ENCODE measurements at regions not wholly inside any gene's neighbourhood (a gene's known extent, or its start where the extent isn't known, plus 50 kb on each side); places are given as distances from the start of the nearest gene placed in this dataset.
"Not testable (repeated sequence)": the region's sequence is repeated elsewhere in the genome, so short reads cannot be mapped to it uniquely, and the experiment has no call there.

DNA sequence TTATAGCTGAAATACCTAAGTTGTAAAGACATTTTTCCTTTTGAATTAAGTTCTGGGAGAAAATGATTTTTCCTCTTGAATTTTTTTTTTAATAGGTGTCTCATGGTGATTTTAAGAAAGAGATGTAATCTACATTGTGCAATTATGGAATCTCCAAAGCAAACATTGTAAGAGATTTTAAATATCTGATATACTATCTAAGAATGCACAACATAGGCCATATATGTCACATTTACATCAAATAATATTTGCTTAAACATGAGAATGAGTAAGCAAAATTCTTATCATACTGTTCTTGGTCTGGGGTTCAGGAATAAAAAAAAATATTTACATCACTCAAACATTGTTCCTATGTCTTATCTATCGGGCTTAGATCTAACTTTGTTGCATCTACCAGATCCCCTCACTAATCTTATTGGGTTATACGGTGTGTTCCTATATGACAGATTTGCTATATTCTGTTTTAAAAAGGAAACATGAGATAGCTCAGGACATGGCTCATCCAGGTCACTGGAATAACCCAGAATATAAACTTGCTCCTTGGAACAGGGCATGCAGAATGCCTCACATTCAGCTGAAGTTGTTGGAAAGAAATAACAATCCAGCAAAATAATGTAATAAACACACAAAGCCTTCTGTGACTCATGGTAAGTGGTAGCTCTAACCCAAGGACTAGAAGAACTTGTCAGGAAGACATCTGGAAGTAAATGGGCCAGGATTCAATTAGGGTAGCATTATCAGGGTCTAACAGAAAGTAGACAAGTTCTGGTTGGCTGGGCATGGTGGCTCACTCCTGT is 794.7 kb downstream of the IPMK start:
- DNase-seq = no peak

DNA sequence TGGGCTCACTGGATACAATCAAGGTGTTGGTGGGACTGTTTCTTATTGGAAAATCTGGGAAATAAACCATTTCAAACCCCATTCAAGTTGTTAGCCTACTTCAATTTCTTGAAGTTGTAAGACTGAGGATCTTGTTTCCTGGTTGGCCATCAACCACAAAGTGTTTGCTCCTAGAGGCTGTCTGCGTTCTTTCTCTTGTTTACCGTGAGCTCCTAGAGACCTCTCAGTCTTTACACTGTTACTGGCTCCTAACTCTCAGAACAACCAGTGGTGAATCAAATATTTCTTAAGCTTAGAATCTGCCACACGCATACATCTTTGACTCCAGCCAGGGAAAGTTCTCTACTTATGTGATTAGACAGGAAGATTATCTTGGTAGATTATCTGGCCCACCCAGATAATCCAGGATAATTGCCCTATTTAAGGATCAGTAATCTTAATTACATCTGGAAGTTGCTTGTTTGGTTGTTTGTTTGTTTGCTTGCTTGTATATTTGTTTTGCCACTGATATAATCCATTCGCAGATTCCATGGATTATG is 798.7 kb downstream of the IPMK start:
- no peak for DNase-seq

DNA sequence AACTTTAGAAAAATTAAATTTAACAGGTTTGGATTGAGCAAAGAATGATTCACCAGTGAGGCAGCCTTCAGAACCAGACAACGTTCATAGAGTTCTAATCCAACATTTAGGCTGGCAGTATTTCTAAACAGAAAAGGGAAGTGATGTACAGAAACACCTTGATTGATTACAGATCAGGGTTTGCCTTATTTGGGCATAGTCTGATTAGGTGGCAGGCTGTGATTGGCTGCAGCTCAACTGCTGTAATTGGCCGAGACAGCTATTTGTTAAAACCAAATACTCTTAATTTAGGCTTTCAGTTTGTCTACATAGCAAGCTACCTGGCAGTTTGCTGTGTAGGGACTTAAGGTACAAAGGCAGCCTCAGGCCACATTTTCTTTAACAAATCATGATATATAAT is 802.5 kb downstream of the IPMK start:
- DNase-seq = no peak

DNA sequence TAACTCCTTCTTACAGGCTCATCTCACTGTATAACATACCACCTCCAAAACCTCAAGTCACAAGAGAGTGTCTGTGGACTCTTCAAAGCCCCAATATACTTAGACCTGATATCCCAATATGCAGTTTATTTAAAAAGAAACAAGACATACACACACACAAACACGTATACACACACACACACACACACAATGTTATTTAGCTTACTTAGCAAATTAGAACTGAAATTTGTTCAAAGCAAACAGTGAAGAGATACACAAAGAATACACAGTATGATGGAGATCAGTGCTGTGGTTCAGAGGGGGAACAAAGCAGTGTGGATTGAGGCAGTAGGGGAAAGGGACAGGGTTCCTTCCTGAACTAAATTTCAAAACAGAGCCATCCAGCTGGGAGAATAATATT is 807.2 kb downstream of the IPMK start:
- DNase-seq = no peak

DNA sequence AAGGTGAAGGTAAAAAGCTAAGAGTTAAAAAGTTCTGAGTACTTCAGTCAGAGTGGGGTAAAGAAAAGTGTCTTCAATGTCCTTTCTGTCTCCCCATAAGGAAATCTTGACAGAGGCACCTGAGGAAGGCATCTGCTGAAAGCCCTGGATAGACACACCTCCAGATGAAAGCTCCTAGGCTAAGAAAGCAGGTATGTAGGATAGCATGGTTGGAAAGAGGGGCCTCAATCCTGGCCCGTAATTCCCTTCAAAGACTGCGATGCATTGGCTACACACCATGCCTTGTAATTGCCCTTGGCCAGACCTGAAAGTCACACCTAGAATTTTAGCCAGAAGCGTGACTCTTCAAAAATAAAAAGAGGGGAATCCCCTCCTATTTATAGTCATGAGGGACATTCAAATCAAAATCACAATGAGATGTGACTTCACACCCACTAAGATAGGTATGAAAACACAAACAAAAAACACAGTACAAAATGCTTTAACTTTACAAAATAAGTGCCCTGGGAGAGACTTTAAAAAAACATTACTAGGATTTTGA is 809.7 kb downstream of the IPMK start:
- no peak for DNase-seq

DNA sequence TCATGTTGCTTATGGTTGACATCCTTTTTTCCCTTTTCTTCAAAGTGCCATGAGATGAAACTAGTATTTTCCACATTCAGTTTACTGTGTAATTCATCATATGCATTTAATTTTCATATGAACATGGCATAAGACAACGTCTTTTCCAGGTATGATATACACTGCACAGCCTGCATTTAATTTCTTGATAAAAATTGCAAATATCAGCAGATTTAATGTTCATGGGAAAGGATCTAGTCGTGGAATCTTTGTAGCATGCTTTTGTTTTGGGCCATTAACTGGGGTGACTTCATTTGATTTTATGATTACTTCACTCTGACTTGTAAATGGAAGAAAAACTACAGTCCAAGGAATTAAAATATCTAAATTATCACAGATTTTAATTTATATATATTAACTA is 837.3 kb downstream of the IPMK start:
- DNase-seq = no peak

DNA sequence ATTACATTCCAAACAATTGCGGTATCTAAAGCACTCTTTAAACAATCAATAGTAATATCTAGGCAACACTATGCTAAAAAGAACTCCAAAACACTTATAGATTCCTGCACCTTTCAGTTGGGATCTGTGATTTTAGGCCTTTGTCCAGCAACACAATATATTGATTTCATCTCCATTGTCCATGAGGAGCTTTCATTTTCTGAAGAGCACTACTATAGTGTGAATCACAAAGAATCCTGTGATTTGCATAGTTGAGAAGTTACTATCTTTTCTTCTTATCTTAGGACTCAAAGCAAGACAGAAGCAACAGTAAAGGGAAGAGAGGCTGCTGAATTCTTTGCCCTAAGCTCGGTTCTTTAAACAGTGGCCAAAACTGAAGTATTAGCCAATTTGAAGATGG is 846.8 kb downstream of the IPMK start:
- no peak for DNase-seq

DNA sequence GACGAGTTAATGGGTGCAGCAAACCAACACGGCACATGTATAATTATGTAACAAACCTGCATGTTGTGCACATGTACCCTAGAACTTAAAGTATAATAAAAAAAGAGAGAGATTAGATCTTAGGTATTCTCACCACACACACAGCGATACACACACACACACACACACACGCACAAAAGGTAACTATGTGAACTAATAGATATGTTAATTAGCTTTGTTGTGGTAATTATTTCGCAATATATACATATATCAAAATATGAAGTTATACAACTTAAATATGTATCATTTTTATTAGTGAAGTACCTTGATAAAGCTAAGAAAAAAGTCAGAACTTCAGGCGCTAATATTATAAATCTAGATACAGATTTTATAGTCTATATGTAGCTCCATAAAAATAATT is 849.2 kb downstream of the IPMK start:
- DNase-seq = no peak

DNA sequence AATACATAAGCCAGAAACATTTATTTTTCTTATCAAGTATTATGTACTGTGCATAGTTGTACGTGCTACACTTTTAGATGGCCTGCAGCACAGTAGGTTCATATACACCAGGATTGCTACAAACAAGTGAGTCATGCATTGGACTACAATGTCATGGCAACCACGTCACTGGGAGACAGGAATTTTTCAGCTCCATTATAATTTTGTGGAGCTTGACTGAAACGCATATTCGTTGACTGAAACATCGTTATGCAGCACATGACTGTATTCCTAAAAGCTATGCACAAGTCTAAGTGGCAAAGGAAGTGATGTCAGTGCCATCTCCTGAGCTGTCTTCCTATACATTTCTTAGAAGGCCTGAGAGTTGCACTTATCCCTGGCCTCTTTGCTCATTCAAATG is 871.8 kb downstream of the IPMK start:
- no peak for DNase-seq

DNA sequence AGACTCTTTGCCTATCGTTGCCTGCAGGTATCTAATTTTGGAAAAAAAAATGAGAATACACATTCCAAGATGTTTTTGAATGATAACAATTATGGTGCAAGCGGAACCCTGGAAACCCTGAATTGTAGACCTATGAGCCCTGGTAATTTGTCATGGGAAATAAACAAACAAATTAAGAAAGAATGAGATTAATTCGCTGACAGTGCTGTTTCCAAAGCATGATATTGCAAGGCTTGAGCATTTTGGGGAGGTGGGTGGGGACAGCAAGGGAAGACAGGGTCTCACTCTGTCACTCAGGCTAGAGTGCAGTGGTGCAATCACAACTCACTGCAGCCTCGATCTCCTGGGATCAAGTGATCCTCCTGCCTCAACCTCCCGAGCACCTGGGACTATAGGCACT is 900.3 kb downstream of the IPMK start:
- DNase-seq = no peak

DNA sequence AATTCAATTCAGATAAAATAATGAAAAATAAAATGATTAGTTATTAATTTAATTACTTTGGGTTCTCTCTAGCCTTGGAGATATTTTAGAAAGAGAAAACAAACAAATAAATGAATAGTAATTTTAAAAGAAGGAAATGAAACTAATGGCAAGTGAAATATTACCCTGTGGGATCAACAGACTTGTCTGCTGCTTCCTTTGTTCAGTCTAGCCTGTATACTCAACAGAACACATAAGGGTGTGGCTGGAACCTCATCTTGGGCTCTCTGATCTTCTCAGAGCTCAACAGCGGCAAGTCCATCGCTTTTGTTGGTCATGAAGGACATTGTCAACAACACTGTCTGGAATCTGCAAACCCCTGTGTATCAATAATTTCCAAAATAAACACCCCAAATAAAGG is 904.9 kb downstream of the IPMK start:
- no peak for DNase-seq

DNA sequence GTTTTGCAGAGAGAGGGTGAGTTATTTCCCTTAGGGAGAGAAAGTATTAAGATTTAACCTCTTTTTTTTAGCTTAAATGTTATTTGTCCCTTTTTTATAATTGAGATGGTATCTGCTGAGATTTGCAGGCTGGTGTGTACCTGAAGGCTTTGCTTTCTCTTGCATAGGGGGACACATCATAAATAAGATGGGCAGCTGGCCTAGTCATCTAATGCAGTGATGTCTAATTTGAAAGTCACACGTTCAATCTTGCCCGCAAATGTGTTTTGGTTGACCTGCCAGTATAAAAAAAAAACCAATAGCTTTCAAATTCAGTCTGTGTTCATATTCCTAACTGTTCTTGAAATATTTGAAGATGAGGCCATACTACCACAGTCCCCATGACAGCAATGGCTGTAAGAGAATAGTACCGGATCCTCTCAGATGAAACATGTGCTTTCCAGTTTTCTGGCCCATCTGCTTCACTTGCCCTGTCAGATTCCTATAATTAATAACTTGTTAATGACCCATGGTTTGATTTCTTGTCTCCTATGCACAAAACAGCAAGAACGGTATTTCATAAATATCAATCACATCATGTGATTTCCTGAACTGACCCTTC is 914.2 kb downstream of the IPMK start:
- no peak for DNase-seq

DNA sequence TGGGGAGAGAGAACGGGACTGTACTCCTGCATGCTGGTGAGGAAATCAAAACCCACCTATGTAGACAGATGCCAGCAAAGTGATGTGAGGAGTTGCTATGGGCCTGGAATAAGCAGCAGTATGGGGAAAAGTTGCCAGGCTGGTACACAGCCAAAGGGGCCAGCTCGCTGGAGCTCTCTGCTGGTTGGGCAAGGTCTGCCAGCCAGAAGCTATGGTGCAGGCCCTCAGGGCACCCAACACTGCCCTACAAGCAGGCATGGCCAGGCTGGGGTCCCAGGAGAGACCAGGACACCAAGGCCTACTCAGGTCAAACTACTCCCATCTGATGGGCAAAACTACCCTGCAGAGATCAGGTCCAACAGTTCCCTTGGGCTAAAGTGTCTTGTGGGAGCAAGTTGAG is 916.6 kb downstream of the IPMK start:
- no peak for DNase-seq

DNA sequence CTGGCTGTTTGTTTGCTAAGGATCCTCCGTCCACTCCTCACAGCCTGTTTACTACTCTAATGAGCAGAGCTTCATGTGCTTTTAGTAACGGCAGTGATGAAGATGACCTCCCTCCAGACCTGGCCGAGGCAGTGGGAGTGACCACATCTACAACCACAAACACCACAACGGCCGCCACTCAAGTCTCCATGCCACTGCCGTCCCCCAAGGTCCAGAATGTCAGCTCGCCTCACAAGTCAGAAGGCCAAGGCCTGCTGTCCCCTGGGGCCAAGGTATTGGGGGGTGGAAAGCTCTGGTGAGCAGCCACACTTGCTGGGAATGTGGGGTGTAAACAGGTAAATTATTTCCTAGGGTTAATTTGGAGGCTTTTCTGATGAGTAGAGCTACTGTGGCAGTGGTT is 926.4 kb downstream of the IPMK start:
- DNase-seq = no peak

DNA sequence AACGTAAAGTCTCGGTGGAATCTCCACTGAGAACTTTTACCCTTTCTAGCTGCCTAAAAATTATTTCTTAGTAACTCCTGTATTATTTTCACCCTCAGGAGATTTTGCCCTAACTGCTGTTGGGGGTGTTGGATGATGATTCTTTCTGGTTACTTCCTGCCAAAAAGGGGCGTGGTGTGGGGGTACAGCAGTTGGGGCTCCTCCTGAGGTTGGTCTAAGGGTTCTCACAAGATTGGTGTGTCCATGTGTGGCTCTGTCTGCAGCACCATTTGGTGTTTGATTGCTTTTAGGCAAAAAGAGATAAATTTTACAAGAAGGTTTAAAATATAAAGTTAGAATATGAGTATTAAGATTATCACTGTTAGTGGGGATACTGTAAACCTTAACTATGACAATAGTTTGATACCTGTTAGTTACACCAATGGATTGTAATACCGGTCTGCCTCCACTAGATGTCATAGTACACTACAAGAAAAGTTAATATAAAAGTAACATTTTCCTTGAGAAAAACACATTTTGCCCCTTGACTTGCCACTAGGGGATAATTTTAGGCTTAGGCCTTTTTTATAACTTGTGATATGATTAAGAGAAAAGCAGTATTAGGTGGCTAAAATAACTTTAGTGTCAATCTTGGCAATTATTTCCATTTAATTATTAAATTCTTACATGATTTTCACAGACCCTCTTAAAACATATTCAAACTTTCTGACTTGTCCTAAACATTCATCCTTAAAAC is 928.7 kb downstream of the IPMK start:
- peak; percentile 44 for DNase-seq

DNA sequence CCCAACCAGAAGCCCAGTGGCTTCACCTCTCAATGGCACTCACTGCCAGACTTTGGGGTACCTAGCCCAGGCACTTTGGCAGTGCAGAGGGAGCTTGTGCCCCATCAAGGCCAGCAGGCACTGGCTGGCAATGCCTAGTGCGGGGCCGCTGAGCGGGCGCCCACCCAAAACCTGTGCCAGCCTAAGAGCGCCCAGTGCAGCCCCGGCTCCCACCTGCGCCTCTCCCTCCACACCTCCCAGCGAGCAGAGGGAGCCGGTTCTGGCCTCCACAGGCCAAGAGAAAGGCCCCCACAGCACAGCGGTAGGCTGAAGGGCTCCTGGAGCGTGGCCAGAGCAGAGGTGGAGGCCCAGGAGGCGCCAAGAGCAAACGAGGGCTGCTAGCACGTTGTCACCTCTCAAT is 930.8 kb downstream of the IPMK start:
- DNase-seq = no peak

DNA sequence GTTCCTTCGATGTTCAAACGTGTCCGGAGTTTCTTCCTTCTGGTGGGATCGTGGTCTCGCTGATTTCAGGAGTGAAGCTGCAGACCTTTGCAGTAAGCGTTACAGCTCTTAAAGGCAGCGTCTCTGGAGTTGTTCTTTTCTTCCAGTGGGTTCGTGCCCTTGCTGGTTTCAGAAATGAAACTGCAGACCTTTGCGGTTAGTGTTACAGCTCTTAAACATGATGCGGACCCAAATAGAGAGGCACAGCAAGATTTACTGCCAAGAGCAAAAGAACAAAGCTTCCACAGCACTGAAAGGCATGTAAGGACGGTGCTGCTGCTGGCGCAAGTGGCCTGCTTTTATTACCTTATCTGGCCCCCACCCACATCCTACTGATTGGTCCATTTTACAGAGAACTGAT is 931.4 kb downstream of the IPMK start:
- DNase-seq = no peak

DNA sequence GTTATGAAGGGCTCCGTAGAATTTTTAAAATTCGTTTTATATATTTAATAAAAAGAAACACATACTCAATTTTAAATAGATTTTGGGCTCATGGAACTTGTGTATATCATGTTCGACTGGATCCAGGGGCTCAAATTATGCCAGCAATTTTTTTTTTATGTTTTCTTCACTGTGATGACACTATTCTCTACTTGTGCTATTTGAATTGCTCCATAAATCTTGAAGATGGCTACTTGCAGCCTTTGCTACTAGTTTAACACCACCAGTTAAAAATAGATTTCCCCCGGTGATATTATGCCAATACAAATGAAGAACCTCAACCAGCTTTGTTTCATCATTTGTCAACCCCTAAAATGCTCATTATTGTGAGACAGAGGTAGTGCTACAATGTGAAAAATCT is 933.2 kb downstream of the IPMK start:
- no peak for DNase-seq

DNA sequence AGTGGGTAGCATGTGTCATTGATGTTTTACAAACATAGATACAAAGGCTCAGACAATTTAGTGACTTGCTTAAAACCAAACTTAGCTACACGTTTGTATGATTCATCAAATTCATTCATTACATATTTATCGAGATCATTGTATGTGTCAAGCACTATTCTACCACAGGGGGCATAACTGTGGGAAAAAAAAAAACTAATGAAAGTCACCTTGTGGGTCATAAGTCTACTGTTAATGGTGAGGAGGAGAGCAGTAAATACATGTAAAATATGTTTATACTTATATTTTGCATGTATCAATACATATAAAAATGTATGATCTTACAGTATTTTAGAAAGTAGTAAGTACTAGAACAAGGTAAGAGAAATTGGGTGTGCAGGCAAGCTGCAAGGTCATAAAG is 933.8 kb downstream of the IPMK start:
- DNase-seq = no peak

DNA sequence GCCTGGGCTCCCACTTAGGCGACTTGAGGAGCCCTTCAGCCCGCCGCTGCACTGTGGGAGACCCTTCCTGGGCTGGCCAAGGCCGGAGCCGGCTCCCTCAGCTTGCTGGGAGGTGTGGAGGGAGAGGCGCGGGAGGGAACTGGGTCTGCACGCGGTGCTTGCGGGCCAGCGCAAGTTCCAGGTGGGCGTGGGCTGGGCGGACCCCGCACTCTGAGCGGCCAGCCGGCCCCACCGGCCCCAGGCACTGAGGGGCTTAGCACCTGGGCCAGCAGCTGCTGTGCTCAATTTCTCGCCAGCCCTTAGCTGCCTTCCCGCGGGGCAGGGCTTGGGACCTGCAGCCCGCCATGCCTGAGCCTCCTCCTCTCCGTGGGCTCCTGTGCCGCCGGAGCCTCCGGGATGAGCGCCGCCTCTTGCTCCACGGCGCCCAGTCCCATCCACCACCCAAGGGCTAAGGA is 946.3 kb downstream of the IPMK start:
- not testable (repeated sequence) for DNase-seq

DNA sequence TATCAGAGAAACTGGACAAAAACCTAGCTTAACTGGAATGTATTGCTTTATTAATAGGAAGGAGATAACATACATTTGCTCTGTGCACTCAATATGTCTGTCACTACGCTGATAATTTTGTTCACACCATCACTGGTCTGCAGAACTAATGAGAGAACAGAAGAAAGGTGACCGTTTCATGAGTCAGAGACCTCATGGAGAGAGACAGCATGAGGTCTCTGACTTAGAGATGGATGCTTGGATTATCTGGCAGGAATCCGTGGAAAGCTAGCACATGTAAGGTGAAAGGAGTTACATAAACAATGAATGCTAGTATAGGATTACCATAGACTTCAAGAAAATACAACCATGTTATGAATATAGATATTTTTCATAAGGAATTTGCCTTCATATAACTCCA is 947.3 kb downstream of the IPMK start:
- DNase-seq = no peak

DNA sequence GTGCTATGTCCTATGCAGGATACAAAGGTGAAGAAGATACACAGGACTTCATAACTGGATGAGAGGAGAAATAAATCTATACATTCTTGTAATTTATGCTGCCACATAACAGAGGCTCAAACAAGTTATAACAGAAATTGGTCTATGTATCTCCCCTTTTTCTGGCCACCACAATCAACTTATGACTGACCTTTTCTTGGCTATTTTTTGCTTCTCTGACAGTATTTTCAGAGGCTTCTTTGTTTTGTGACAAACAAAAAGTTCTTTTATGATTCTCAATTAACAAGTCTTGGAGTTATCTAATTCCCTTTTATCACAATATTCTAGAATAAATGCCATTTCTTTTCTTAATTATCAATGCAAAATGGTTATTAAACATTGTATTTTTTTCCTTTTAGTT is 953.0 kb upstream of the ZWINT start:
- DNase-seq = no peak

DNA sequence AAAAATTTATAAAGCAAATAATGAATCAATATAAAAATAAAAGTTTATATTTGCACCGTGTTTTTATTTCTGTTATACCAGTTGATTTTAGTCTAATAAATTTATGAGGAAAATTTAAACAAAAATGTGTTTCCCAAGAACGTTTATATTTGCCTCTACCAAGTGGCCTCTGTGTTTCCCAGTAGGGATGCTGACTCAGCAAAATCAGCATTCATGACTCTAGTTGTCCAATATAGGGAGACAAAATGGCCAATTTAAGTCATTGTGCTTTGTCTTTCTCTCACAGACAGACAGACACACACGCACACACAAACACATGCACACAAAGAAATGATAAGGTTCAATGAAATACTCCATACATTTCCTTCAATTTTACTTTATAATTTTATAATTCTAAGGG is 942.5 kb upstream of the ZWINT start:
- no peak for DNase-seq

DNA sequence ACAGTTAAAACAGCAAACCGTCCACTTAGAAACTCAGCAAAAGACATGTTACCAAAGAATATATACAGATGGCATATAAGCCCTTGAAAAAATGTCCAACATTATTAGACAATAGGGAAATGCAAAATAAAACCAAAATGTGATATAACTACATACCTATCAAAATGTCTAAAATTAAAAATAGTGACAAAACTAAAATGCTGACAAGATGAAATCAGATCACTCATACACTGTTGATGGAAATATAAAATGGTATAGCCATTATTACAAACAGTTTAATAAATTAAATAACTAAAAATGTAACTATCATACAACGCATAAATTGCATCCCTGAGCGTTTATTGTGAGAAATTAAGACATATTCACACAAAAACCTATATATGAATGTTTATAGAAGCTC is 939.7 kb upstream of the ZWINT start:
- DNase-seq = no peak

Data from activated CD4-positive, alpha-beta T cell treated with anti-CD3 and anti-CD28 coated beads, Interleukin-2, Interleukin-6, amounts not matched to agents 100 ng/mL and 50 ng/mL, durations not matched to agents 16 hours and 8 hours (primary cell).